ENCODE measurements at regions not wholly inside any gene's neighbourhood (a gene's known extent, or its start where the extent isn't known, plus 50 kb on each side); places are given as distances from the start of the nearest gene placed in this dataset.
"Not testable (repeated sequence)": the region's sequence is repeated elsewhere in the genome, so short reads cannot be mapped to it uniquely, and the experiment has no call there.

DNA sequence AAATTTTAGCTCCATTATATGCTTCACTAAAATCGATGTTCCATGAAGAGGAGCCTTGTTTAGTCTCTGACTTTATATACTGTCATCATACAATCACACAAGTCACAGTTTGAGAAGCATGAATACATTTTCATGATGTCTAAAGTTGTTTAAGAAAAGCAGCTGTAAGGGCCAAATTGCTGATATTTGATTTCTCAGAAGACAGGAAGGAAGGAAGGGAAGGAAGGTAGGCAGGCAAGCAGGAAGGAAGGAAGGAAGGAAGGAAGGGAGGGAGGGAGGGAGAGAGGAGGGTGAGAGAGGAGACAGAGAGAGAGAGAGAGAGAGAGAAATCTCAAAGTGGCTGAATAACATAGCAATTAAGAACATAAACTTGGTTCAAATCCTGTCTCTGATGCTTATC, 153.7 kb downstream of the RTL9 start:
- no peak overlapping the region for H3K4me3 ChIP-seq (ENCODE audit: low read length)
- TF ChIP-seq, protein P1, sequence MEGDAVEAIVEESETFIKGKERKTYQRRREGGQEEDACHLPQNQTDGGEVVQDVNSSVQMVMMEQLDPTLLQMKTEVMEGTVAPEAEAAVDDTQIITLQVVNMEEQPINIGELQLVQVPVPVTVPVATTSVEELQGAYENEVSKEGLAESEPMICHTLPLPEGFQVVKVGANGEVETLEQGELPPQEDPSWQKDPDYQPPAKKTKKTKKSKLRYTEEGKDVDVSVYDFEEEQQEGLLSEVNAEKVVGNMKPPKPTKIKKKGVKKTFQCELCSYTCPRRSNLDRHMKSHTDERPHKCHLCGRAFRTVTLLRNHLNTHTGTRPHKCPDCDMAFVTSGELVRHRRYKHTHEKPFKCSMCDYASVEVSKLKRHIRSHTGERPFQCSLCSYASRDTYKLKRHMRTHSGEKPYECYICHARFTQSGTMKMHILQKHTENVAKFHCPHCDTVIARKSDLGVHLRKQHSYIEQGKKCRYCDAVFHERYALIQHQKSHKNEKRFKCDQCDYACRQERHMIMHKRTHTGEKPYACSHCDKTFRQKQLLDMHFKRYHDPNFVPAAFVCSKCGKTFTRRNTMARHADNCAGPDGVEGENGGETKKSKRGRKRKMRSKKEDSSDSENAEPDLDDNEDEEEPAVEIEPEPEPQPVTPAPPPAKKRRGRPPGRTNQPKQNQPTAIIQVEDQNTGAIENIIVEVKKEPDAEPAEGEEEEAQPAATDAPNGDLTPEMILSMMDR (conservative IDR thresholded peaks at IDR 0.05; ENCODE audit: low read depth, low read length): no peak
- DNase-seq (ENCODE audit: low read depth): no peak

DNA sequence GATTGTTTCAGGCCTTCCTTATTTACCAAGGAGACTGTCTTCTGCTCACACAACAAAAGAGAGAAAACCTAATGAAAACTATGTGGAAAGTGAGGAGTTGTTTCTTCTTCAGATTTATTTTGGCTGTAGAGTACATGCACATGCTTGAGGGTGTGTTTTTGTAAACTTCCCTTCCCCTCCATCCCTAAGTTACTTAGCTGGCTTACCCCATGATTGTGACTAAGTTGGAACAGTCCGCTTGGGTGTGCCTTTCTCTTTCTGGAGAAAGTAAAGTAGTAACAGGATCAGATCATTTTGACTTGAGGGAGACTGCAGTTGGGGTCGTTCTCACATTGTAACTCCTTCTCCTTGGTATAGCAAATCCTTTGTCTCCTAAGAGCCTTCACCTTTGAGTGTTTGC, 155.9 kb downstream of the RTL9 start:
- DNase-seq (ENCODE audit: low read depth): no peak
- TF ChIP-seq, protein P1 (conservative IDR thresholded peaks at IDR 0.05; ENCODE audit: low read depth, low read length): no peak
- H3K4me3 ChIP-seq (ENCODE audit: low read length): no peak overlapping the region

DNA sequence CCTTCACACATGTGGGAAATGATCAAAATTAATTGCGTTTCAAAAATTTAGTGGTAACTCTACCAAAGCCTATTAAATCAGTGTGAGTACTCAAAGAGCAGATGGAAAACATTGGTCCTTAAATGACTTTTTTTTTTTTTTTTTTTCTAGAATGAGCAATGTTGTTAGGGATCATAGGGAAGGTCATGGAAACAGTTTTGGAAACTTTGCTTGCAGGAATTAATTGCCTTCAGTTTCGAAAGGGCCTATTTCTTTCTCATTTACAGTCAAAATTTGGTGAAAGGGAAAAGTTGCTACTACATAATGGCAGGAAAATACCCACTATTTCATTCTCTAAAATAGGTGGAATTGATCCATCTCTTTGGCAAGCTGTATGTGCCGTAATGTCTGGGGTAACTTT, 160.9 kb downstream of the RTL9 start:
- H3K4me3 ChIP-seq (ENCODE audit: low read length): no peak overlapping the region
- TF ChIP-seq, protein P1 (conservative IDR thresholded peaks at IDR 0.05; ENCODE audit: low read depth, low read length): no peak
- DNase-seq (ENCODE audit: low read depth): no peak

DNA sequence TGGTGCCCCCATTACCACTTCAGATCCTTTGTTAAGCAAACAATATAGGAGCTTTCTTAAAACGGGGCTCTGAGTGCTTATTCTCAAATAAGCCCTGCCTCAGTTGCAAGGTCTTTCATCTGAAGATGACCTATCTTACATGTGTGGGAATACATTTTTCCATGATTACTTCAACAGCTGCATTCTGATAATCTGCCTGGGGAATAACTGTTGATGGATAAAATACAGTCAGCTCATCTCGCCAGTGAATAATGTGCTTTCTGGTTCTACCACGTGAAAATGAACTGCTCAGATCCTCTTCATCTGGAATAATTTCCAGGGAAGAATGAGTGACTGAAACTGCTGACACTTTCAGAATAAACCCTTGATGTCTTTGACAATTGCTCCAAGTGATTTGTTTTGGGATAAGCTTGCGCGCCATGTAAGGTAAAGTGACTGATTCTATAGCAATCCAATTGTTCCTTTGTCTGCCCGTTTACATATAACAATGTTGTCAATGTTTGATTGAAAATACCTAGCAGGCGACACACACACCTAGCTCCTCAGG, 161.3 kb downstream of the RTL9 start:
- TF ChIP-seq, protein P1 (conservative IDR thresholded peaks at IDR 0.05; ENCODE audit: low read depth, low read length): no peak
- no peak overlapping the region for H3K4me3 ChIP-seq (ENCODE audit: low read length)
- no peak for DNase-seq (ENCODE audit: low read depth)

DNA sequence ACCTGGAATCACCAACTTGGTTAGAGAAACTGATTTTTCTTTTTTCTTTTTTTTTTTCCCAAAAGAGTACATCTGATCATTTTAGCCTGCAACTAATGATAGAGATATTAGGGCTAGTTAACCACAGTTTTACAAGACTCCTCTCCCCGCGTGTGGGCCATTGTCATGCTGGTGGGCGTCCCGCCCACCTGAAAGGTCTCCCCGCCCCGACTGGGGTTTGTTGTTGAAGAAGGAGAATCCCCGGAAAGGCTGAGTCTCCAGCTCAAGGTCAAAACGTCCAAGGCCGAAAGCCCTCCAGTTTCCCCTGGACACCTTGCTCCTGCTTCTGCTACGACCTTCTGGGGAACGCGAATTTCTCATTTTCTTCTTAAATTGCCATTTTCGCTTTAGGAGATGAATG, 162.0 kb downstream of the RTL9 start:
- DNase-seq (ENCODE audit: low read depth); H3K4me3 ChIP-seq (ENCODE audit: low read length): not testable (repeated sequence)

DNA sequence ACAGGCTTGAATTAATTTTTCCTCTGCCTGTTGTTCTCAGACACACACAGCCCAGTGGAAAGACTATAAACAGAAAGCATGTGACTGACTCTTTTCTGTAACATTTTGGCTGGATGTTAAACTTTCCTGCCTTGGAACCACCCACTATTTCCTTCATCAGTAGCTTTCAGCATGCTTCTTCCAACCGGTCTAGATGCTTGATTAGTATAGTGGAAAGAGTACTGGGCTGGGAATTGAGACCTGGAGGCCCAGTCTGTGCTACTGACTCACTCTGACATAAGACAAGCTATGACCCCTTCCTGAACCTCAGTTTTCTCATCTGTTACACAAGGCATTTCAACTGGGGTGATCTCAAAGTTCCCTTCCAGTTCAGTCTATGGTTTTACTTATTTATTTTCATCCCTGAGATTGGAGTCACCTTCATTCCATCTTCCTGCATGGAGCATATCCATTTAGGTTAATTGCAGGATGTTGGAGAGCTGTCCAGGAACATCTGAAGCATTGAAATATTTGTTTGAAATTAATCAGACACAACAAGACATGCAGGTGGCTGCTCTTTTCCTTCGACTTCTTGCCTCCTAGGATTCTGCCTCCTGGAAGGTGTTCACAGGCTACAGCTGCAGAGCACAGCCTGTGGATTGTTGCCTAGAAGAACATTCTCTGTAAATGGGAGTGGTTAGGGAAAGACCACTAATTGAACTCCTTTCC, 173.4 kb downstream of the RTL9 start:
- TF ChIP-seq, protein P1 (conservative IDR thresholded peaks at IDR 0.05; ENCODE audit: low read depth, low read length): no peak
- H3K4me3 ChIP-seq (ENCODE audit: low read length): no peak overlapping the region
- DNase-seq (ENCODE audit: low read depth): no peak

DNA sequence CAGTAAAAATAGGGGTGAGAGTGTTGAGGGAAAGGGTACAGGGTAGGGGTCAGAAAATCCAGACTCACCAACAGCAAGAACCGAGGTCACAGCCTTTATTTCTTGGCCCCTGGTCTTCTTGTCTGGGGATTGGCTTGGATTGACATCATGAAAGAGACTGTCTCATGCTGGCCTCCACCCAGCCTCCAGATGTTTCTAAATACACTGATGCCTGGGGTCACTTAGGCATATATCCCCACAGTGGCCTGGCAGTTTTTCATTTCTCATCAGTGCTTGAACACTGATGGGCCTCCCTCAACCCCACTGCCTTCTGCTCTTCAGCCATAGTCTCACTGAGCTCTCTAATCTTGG, 173.9 kb downstream of the RTL9 start:
- TF ChIP-seq, protein P1 (conservative IDR thresholded peaks at IDR 0.05; ENCODE audit: low read depth, low read length): no peak
- DNase-seq (ENCODE audit: low read depth): no peak
- no peak overlapping the region for H3K4me3 ChIP-seq (ENCODE audit: low read length)
